ENCODE measurements at regions not wholly inside any gene's neighbourhood (a gene's known extent, or its start where the extent isn't known, plus 50 kb on each side); places are given as distances from the start of the nearest gene placed in this dataset.

DNA sequence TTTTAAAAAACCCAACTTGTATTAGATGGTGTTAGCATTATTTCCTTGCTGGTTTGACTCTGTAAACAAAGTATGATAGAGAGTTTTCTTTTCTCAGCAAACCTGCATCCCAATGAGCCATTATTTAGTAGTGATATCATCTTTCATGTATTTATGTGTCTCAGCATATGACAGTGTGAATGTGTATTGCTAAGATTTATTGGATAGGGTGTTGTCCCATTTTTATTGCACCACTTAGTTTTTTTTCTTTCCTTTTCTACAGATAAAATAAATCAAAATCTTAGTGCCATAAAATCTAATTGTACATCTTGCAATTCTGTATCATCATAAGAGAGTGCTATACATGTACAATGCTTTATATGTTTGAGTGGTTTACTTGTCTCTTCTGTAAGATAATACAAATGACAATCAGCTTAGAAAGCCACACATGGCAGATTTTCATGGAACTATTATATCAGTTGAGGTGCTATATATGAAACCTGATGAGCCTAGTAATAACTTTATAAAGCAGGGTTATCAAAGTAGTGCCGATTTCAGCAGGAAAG lies 149.2 kb upstream of the CYLC2 start:
- POLR2A ChIA-PET = no interaction called here
- in situ Hi-C loops (cut with HindIII; ENCODE audit: low pct_unique_long_range_greater_than_20kb, low sequenced_read_pairs) = no loop called here
- TF ChIP-seq, protein P1, sequence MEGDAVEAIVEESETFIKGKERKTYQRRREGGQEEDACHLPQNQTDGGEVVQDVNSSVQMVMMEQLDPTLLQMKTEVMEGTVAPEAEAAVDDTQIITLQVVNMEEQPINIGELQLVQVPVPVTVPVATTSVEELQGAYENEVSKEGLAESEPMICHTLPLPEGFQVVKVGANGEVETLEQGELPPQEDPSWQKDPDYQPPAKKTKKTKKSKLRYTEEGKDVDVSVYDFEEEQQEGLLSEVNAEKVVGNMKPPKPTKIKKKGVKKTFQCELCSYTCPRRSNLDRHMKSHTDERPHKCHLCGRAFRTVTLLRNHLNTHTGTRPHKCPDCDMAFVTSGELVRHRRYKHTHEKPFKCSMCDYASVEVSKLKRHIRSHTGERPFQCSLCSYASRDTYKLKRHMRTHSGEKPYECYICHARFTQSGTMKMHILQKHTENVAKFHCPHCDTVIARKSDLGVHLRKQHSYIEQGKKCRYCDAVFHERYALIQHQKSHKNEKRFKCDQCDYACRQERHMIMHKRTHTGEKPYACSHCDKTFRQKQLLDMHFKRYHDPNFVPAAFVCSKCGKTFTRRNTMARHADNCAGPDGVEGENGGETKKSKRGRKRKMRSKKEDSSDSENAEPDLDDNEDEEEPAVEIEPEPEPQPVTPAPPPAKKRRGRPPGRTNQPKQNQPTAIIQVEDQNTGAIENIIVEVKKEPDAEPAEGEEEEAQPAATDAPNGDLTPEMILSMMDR (IDR thresholded peaks at IDR 0.05) = no peak
- TF ChIP-seq, protein P2, sequence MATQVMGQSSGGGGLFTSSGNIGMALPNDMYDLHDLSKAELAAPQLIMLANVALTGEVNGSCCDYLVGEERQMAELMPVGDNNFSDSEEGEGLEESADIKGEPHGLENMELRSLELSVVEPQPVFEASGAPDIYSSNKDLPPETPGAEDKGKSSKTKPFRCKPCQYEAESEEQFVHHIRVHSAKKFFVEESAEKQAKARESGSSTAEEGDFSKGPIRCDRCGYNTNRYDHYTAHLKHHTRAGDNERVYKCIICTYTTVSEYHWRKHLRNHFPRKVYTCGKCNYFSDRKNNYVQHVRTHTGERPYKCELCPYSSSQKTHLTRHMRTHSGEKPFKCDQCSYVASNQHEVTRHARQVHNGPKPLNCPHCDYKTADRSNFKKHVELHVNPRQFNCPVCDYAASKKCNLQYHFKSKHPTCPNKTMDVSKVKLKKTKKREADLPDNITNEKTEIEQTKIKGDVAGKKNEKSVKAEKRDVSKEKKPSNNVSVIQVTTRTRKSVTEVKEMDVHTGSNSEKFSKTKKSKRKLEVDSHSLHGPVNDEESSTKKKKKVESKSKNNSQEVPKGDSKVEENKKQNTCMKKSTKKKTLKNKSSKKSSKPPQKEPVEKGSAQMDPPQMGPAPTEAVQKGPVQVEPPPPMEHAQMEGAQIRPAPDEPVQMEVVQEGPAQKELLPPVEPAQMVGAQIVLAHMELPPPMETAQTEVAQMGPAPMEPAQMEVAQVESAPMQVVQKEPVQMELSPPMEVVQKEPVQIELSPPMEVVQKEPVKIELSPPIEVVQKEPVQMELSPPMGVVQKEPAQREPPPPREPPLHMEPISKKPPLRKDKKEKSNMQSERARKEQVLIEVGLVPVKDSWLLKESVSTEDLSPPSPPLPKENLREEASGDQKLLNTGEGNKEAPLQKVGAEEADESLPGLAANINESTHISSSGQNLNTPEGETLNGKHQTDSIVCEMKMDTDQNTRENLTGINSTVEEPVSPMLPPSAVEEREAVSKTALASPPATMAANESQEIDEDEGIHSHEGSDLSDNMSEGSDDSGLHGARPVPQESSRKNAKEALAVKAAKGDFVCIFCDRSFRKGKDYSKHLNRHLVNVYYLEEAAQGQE (IDR thresholded peaks at IDR 0.05; ENCODE audit: insufficient read depth in 1 of 2, low read depth in 2 of 2, low read length in 1 of 2) = no peak
- no peak for TF ChIP-seq SIN3A (IDR thresholded peaks at IDR 0.05; ENCODE audit: borderline replicate concordance, insufficient read depth, low read depth, low read length)
- TF ChIP-seq POLR2AphosphoS5 (IDR thresholded peaks at IDR 0.05; ENCODE audit: low read depth, low read length) = no peak
- TF ChIP-seq TCF7L2 (IDR thresholded peaks at IDR 0.05; ENCODE audit: low read depth, low read length) = no peak

DNA sequence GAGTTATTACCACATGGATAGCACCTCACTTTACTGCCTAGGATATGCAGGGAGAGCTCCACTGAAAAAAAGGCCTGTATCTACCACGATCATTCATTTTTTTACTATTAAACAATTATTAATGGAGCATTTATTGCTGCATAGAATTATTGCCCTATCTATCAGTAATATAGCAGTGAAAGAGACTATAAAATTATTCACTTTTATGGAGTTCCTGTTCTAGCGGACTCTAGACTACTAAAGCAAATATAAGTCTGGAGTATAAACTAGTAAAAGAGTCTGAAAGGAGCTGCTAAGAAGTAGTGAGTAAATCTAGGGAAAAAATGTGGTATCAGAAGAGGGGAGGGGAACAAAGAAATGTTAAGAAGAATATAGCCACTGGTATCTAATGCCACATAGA lies 150.4 kb upstream of the CYLC2 start:
- intact Hi-C loops (cut with micrococcal nuclease; ENCODE audit: unreplicated experiment) = no loop called here
- BruUV-seq (replicated peaks) = no TSS peak
- in situ Hi-C loops (cut with HindIII; ENCODE audit: low pct_unique_long_range_greater_than_20kb, low sequenced_read_pairs) = no loop called here

More for the DNA sequence above, 149.2 kb upstream of the CYLC2 start:
- DNase-seq (ENCODE audit: low read depth, low spot score) = no peak
- no peak for ATAC-seq
- H3K36me3 ChIP-seq (ENCODE audit: control insufficient read depth, insufficient read depth, low read length) = no peaks in the 10 kb centered on the region
- no peaks in the 10 kb centered on the region for H3K27me3 ChIP-seq (ENCODE audit: control insufficient read depth, insufficient read depth, low read length)
- H3K9me3 ChIP-seq (ENCODE audit: control insufficient read depth, insufficient read depth, low read depth, low read length) = no peaks in the 10 kb centered on the region
- H3K4me1 ChIP-seq (ENCODE audit: control insufficient read depth, insufficient read depth, low read length) = no peaks in the 10 kb centered on the region
- intact Hi-C loops (cut with micrococcal nuclease; ENCODE audit: unreplicated experiment) = no loop called here
- no peak overlapping the region for H3K27ac ChIP-seq (ENCODE audit: low read length)
- BruUV-seq (replicated peaks) = no TSS peak
- no peak overlapping the region for H3K4me3 ChIP-seq (ENCODE audit: low read depth in 2 of 2, low read length in 2 of 2)
- CTCF ChIA-PET = no interaction called here

More for the DNA sequence above, 150.4 kb upstream of the CYLC2 start:
- TF ChIP-seq, protein P1 (IDR thresholded peaks at IDR 0.05) = no peak
- no peak for TF ChIP-seq TCF7L2 (IDR thresholded peaks at IDR 0.05; ENCODE audit: low read depth, low read length)
- no peaks in the 10 kb centered on the region for H3K36me3 ChIP-seq (ENCODE audit: control insufficient read depth, insufficient read depth, low read length)
- no peaks in the 10 kb centered on the region for H3K9me3 ChIP-seq (ENCODE audit: control insufficient read depth, insufficient read depth, low read depth, low read length)
- DNase-seq (ENCODE audit: low read depth, low spot score) (no peak), ATAC-seq (no peak)
- H3K4me3 ChIP-seq (ENCODE audit: low read depth in 2 of 2, low read length in 2 of 2) = no peak overlapping the region
- no peak overlapping the region for H3K27ac ChIP-seq (ENCODE audit: low read length)
- no peaks in the 10 kb centered on the region for H3K27me3 ChIP-seq (ENCODE audit: control insufficient read depth, insufficient read depth, low read length)
- ChIA-PET POLR2A (no interaction called here), CTCF (interaction anchor here (0.6 kb wide), 1 partner anchor 164 kb away, joined by 3 read pairs; no protein-coding TSS in a partner anchor)
- no peaks in the 10 kb centered on the region for H3K4me1 ChIP-seq (ENCODE audit: control insufficient read depth, insufficient read depth, low read length)
